Urothelium cell line (cell line): ENCODE measurements at regions not wholly inside any gene's neighbourhood (a gene's known extent, or its start where the extent isn't known, plus 50 kb on each side); places are given as distances from the start of the nearest gene placed in this dataset.
"Not testable (repeated sequence)": the region's sequence is repeated elsewhere in the genome, so short reads cannot be mapped to it uniquely, and the experiment has no call there.

Source experiments
- DNase-seq: peaks from one replicate; pipeline ENCODE4 v3.0.0; 2011; ENCODE audit warnings: low spot score, mixed read lengths
- FAIRE-seq: peaks from 2 replicates; lab custom pipeline; 2011; peaks lifted over from hg19 to GRCh38; lab: Jason Lieb, UNC

- FAIRE-seq (no peak), DNase-seq (no peak)
Observed at GRCh38 chr7:148472406-148472805, 118.2 kb upstream of the C7orf33 start.

DNA sequence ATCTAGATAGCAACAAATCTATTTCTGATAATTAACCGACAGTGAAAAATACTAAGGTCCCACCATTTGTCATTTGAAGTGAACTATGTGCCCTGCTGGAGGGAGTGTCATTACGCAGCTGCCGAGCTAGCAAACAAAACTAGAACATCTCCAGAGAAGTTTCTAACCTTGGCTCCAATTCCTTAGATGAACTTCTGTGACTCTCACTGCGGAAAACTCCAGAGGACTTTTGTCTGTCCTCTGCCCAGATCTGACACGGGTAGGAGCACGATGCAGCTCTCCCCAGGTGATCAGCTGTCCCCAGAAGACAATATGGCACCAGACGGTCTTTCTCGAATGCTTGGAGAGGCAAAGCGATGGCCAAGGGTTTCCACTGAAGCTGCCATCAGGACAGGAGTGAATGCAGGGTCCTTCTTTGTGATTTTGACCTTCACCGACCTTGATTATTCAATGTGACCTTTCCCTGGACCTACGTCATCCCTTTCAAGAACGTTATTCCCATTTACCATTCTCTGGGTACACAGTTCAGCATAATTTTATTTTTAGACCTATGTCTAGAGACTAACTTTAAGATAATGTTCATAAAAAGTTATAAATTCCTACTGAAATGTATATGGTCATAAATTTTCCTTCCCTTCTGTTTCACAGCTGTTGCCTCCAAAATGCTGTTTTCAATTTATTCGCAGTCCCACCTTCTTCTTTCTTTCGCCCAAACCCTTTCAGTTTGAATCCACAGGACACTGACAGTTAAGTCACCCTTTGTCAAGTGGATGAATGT is 116.7 kb upstream of the C7orf33 start:
- FAIRE-seq = no peak

DNA sequence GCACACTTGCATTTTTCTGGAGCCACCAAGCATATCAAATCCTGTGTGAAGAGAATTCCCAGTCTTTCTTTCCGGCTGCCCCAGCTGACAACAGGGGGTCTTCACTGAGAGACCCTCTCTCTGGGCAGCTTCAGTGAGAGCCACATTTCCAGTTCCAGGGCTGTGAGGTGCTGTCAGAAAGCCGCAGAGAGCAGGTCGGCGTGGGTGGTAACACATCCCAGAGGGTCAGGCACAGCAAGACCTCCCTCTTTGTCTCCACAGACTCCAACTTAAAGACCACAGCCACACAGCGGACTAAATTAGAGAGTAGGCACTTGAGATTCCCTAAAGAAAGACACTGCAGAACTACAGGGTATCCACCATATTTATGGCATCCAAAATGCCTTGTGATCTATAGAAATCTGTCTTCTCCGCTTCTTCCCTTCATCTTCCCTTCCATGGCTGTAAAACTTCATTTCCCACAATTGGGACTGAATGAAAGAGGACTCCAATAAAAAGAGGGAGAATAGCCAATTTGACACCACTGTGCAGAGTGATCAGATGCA is 116.0 kb upstream of the C7orf33 start:
- DNase-seq (no peak), FAIRE-seq (no peak)

More for the DNA sequence above, 116.7 kb upstream of the C7orf33 start:
- DNase-seq = no peak

DNA sequence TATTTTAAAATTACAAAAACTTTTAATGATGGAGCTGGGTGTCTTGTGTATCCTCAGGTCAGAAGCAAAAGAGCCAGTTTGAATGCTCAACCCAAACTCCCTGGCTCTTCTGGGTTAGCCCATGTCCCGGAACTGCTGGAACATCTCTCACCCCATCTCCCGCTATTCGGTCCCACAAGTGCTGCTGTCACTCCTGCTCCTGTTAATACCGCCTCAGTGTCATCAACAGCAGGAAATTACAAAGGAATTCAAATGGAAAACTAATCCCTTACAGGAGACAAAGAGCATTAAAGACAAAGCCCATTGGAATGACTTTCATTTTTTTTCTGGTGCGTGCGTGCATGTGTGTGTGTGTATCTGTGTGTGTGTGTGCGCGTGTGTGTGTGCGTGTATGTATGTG is 112.0 kb upstream of the C7orf33 start:
- FAIRE-seq (no peak), DNase-seq (no peak)

- no peak for DNase-seq
- no peak for FAIRE-seq
Observed at GRCh38 chr7:148480479-148481146, 110.0 kb upstream of the C7orf33 start.

DNA sequence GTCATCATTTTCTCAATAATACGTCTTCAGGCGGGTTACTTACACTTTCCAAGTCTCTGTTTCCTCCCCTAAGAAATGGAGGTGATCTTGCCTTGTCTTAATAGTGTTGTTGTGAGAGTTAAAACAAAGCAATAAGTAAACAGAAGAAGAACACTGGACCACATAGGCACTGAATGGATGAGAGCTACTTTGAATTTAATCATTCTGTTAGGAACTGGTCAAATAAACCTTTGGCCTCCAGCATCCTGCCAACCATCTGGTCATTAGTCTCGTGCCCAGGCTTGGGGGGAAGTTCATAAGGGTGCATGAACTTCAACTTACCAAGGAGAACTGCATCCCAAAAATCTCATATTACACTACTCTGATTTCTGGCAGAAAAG is 109.4 kb upstream of the C7orf33 start:
- FAIRE-seq (no peak), DNase-seq (no peak)

DNA sequence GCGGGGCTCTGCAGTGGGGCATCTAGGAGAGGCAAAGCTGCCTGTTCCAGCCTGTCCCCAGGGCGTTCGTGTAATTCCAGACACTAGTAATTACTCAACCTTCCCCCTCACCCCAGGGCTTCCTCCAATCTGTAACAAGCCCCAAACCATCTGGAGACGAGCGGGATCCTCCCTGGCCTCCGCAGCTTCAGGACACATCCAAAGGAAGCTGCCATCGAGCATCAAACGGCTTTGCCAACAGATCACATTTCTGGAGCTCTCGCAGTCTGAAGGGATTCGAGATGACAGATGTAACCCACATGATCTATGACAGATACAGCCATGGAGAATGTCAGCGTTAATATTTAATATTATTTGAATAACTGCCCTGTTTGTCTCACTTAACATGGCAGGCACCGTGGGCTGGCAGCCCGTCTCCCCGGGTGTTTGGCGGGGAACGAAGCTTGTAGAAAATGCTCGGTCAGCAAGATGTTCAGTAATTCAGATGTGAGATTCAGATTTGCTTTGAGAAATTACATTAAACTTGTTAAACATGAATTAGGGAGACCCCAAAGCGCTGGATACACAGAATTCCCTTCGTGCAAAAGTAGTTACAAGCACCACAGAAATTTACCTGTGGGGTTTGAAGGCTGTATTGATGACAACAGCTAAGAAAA is 108.5 kb upstream of the C7orf33 start:
- DNase-seq = no peak
- FAIRE-seq = no peak

GRCh38 chr7:148483515-148484308 is 106.9 kb upstream of the C7orf33 start:
- DNase-seq (no peak), FAIRE-seq (no peak)

- no peak for FAIRE-seq
- DNase-seq = no peak
Observed at GRCh38 chr7:148484486-148484885, 106.1 kb upstream of the C7orf33 start.

DNA sequence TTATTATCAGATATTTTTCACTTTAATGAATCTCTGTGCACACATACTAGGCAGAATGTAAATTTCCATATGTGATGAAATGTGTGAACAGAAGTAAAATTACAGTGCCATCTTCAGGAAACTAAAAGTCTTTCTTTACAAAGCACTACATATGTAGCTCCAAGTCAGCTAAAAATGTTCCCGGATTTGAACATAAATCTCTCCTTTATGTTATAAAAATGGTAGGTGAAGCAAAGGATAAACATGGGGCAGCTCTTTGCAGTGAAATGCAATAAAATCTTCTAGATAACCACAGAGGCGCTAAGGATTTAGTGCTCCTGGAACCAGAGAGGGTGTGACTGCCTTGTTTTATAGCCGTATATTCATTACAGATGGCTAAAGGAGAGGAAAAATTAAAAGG is 104.9 kb upstream of the C7orf33 start:
- FAIRE-seq (no peak), DNase-seq (no peak)

- DNase-seq = no peak
- no peak for FAIRE-seq
Observed at GRCh38 chr7:148486937-148487336, 103.6 kb upstream of the C7orf33 start.

DNA sequence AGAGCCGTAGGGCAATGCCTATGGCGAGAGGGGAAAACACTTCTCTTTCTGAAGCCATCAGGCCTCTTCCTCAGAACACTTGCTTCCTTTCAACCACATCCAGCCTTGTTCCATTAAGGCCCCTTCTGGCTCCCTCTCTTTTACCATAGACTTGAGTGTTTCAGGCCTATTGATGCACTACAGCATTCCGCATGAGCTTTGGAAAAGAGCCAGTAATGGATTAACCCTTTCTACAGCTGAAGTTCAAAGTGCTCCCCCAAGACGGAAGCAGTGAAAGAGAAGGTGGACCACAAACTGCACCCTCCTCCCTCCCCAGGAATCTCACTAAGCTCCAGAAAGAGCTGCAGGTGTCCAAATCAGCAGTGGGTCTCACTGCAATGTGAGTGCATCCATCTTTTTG is 102.7 kb upstream of the C7orf33 start:
- FAIRE-seq = no peak

GRCh38 chr7:148489678-148490077 is 100.9 kb upstream of the C7orf33 start:
- DNase-seq (no peak), FAIRE-seq (no peak)

More for the DNA sequence above, 102.7 kb upstream of the C7orf33 start:
- no peak for DNase-seq

- FAIRE-seq = no peak
- no peak for DNase-seq
Observed at GRCh38 chr7:148492157-148492860, 98.3 kb upstream of the C7orf33 start.

GRCh38 chr7:148495605-148496004 is 95.0 kb upstream of the C7orf33 start:
- no peak for FAIRE-seq
- no peak for DNase-seq

DNA sequence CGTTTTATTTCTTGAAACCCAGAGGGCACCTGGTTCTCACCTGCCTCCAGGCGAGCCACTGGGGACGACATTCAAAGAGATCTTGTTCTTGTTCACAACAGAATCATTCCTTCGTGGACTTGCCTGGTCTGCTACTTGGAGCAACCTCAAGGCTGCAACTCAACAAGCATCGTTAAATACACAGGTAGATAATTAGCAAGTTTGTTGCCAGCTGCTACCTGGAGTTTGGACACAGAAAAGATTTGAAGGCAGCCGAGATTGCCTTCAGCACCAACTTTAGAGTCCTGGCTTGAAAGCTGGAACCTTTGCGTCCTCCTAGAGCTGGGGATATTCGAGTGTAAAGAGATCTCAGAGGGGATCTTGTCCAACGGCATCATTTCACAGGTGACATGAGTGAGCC is 89.6 kb upstream of the C7orf33 start:
- DNase-seq = no peak
- no peak for FAIRE-seq

DNA sequence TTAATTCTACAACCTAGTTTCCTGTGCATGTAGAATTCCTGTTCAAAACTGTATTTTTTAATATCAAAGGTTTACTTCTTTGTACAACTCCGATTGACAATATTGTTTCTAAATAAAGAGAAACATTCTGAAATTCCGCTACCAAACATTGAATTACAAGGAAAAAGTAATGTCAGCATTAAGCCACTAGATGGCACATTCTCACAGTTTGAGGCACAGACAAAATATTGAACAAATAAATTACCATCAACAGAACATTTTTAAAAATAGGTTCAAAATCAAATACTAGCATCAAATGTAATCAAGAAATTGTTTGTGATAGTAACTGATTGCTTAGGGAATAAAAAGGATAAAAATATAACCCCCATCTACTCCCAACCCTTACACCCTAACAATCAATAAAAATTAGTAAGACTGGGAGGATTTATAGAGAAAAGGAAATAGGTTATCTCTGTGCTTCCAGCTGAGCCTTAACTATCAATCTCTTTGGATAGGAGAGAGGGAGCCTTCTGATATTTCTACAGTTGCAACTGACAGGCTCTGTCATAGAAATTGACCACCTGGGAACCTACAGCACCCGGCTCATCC is 86.6 kb upstream of the C7orf33 start:
- FAIRE-seq (no peak), DNase-seq (peak; percentile 1)

- DNase-seq (no peak), FAIRE-seq (no peak)
Observed at GRCh38 chr7:148505645-148506375, 84.8 kb upstream of the C7orf33 start.

DNA sequence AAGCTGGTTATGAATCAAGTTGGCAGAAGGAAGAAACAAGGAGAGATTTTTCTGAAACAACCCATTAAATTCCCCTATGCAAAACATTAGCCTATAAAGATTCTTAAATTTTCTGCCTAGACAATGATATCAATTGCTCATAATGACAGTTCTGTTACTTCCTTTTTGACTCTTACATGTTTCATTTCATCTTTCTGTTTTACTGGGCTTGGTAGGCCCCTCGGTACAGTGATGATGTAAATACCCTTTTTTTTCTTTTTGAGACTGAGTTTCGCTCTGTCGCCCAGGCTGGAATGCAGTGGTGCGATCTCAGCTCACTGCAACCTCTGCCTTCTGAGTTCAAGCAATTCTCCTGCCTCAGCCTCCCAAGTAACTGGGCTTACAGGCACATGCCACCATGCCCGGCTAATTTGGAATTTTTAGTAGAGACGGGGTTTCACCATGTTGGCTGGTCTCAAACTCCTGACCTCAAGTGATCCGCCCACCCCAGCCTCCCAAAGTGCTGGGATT is 83.4 kb upstream of the C7orf33 start:
- not testable (repeated sequence) for FAIRE-seq, DNase-seq
